Panc1 (cell line): ENCODE measurements at regions not wholly inside any gene's neighbourhood (a gene's known extent, or its start where the extent isn't known, plus 50 kb on each side); places are given as distances from the start of the nearest gene placed in this dataset.

Experiments
- POLR2AphosphoS5 ChIP-seq: IDR thresholded peaks from 2 replicates; pipeline ENCODE4 v1.6.1; 2012; ENCODE audit warnings: mild to moderate bottlenecking, low read depth, low read length, moderate library complexity
- TCF7L2 ChIP-seq: IDR thresholded peaks from 2 replicates; pipeline ENCODE4 v1.6.1; 2011; ENCODE audit warnings: mild to moderate bottlenecking, low read depth, low read length, inconsistent platforms
- TF ChIP-seq, protein P1 (sequence below): fragments of 450-650 bp; IDR thresholded peaks from 2 replicates; pipeline ENCODE4 v1.5.1; 2017; ENCODE audit warnings: mild to moderate bottlenecking
- TF ChIP-seq, protein P2 (sequence below), 2 experiments: IDR thresholded peaks; 2 replicates each; pipeline ENCODE4 v1.6.1; 2011 to 2012; ENCODE audit warnings: low read depth in 2 of 2, control low read depth in 1 of 2, low read length in 1 of 2, mild to moderate bottlenecking in 1 of 2, moderate library complexity in 1 of 2; ENCODE audit not compliant: insufficient read depth in 1 of 2

DNA sequence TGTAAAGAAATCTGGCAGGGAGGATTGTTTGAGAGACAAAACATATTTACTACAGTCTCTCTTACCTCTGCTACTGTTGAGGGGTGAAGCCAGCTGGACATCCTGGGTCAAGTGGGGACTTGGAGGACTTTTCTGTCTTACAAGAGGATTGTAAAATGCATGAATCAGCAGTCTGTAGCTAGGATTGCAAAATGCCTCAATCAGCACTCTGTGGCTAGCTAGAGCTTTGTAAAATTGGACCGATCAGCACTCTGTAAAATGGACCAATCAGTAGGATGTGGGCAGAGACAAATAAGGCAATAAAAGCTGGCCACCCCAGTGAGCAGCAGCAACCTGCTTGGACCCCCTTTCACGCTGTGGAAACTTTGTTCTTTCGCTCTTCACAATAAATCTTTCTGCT is 995.8 kb upstream of the CDH6 start:
- TF ChIP-seq, protein P1, sequence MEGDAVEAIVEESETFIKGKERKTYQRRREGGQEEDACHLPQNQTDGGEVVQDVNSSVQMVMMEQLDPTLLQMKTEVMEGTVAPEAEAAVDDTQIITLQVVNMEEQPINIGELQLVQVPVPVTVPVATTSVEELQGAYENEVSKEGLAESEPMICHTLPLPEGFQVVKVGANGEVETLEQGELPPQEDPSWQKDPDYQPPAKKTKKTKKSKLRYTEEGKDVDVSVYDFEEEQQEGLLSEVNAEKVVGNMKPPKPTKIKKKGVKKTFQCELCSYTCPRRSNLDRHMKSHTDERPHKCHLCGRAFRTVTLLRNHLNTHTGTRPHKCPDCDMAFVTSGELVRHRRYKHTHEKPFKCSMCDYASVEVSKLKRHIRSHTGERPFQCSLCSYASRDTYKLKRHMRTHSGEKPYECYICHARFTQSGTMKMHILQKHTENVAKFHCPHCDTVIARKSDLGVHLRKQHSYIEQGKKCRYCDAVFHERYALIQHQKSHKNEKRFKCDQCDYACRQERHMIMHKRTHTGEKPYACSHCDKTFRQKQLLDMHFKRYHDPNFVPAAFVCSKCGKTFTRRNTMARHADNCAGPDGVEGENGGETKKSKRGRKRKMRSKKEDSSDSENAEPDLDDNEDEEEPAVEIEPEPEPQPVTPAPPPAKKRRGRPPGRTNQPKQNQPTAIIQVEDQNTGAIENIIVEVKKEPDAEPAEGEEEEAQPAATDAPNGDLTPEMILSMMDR: no peak
- TF ChIP-seq TCF7L2 (no peak), POLR2AphosphoS5 (no peak)
- TF ChIP-seq, protein P2, sequence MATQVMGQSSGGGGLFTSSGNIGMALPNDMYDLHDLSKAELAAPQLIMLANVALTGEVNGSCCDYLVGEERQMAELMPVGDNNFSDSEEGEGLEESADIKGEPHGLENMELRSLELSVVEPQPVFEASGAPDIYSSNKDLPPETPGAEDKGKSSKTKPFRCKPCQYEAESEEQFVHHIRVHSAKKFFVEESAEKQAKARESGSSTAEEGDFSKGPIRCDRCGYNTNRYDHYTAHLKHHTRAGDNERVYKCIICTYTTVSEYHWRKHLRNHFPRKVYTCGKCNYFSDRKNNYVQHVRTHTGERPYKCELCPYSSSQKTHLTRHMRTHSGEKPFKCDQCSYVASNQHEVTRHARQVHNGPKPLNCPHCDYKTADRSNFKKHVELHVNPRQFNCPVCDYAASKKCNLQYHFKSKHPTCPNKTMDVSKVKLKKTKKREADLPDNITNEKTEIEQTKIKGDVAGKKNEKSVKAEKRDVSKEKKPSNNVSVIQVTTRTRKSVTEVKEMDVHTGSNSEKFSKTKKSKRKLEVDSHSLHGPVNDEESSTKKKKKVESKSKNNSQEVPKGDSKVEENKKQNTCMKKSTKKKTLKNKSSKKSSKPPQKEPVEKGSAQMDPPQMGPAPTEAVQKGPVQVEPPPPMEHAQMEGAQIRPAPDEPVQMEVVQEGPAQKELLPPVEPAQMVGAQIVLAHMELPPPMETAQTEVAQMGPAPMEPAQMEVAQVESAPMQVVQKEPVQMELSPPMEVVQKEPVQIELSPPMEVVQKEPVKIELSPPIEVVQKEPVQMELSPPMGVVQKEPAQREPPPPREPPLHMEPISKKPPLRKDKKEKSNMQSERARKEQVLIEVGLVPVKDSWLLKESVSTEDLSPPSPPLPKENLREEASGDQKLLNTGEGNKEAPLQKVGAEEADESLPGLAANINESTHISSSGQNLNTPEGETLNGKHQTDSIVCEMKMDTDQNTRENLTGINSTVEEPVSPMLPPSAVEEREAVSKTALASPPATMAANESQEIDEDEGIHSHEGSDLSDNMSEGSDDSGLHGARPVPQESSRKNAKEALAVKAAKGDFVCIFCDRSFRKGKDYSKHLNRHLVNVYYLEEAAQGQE (IDR thresholded peaks at IDR 0.05; ENCODE audit: insufficient read depth in 1 of 2, low read depth in 2 of 2, low read length in 1 of 2): no peak
